HCT116 (cell line): ENCODE measurements at regions not wholly inside any gene's neighbourhood (a gene's known extent, or its start where the extent isn't known, plus 50 kb on each side); places are given as distances from the start of the nearest gene placed in this dataset.

Experiments
- ATAC-seq: fragments of 200-7000 bp; cut with Tn5 transposase; 2 replicates; pipeline ENCODE4 v1.9.1; 2020; ENCODE audit warnings: mild to moderate bottlenecking, moderate library complexity
- BruUV-seq: library from RNA; stranded (reverse); fragments of 400-500 nt; replicated peaks from 2 replicates; lab custom pipeline; 2021; lab: Mats Ljungman, UMichigan
- CTCF ChIA-PET: fragments of 300-600 bp; sonication (Branson Sonifier 250); formaldehyde crosslinking; loops from one replicate; lab custom pipeline; 2021; ENCODE audit warnings: antibody characterized with exemption; lab: Charles Lee
- POLR2A ChIA-PET: fragments of 300-600, 350-600 bp; sonication (Branson Sonifier 250); formaldehyde crosslinking; loops from one replicate; lab custom pipeline; 2021; ENCODE audit warnings: antibody characterized with exemption; lab: Charles Lee
- RAD21 ChIA-PET, 2 experiments: fragments of 300-600 bp; sonication (Branson Sonifier 250); formaldehyde crosslinking; loops; one replicate each; lab custom pipeline; 2023; ENCODE audit warnings: low total read pairs in 2 of 2; ENCODE audit not compliant: uncharacterized antibody in 2 of 2, unreplicated experiment in 2 of 2, low non-redundant PET in 1 of 2; lab: Charles Lee
- DNase-seq: peaks from one replicate; pipeline ENCODE4 v3.0.0-alpha.2; 2010; ENCODE audit warnings: low read depth, low spot score
- H2AFZ ChIP-seq: fragments of 200-600 bp; shearing (Covaris generic), sonication (generic); 2 replicates; pipeline ENCODE4 v1.6.1; 2017; ENCODE audit warnings: low read depth, mixed run types, mixed read lengths, antibody characterized with exemption, low read length; ENCODE audit not compliant: poor library complexity, severe bottlenecking
- H3K27ac ChIP-seq: 2 replicates; pipeline ENCODE4 v1.5.1; 2012; ENCODE audit warnings: low read depth, low read length
- H3K27me3 ChIP-seq: fragments of 200-600 bp; sonication (generic); 2 replicates; pipeline ENCODE4 v1.6.1; 2016; ENCODE audit warnings: mixed run types, low read length, mixed read lengths; ENCODE audit not compliant: insufficient read depth
- H3K36me3 ChIP-seq, 2 experiments: fragments of 200-500 bp in 1 of 2; fragments of 200-600 bp in 1 of 2; sonication (Bioruptor generic) in 1 of 2; sonication (generic) in 1 of 2; 2 replicates each; pipeline versions ENCODE4 v1.5.1 to v1.6.1; 2014 to 2016; ENCODE audit warnings: low read length in 2 of 2, inconsistent platforms in 1 of 2, mixed read lengths in 1 of 2, mixed run types in 1 of 2; ENCODE audit not compliant: insufficient read depth in 2 of 2, control insufficient read depth in 1 of 2
- H3K4me1 ChIP-seq, 2 experiments: fragments of 200-600 bp in 1 of 2; sonication (generic) in 1 of 2; 2 replicates each; pipeline versions ENCODE4 v1.5.1 to v1.6.1; 2012 to 2017; ENCODE audit warnings: low read length in 2 of 2, inconsistent platforms in 1 of 2, mild to moderate bottlenecking in 1 of 2, mixed read lengths in 1 of 2, mixed run types in 1 of 2, moderate library complexity in 1 of 2; ENCODE audit not compliant: insufficient read depth in 2 of 2, control insufficient read depth in 1 of 2
- H3K4me2 ChIP-seq: fragments of 200-600 bp; sonication (generic); 2 replicates; pipeline ENCODE4 v1.6.1; 2017; ENCODE audit warnings: mixed run types, low read length, mixed read lengths
- H3K4me3 ChIP-seq, 2 experiments: fragments of 200-600 bp in 1 of 2; sonication (generic) in 1 of 2; replicated peaks in 1 of 2; 2 replicates each; pipeline ENCODE4 v1.5.1; 2011 to 2016; ENCODE audit warnings: low read length in 2 of 2, control low read depth in 1 of 2, low read depth in 1 of 2, mild to moderate bottlenecking in 1 of 2, mixed read lengths in 1 of 2, mixed run types in 1 of 2
- H3K79me2 ChIP-seq: fragments of 200-600 bp; sonication (generic); 2 replicates; pipeline ENCODE4 v1.6.1; 2017; ENCODE audit warnings: mild to moderate bottlenecking, mixed run types, low read length, moderate library complexity, mixed read lengths; ENCODE audit not compliant: insufficient read depth
- H3K9ac ChIP-seq: fragments of 200-600 bp; sonication (generic); 2 replicates; pipeline ENCODE4 v1.6.1; 2016; ENCODE audit warnings: low read length, mixed read lengths
- H3K9me2 ChIP-seq: fragments of 200-600 bp; sonication (generic), shearing (Covaris generic); 2 replicates; pipeline ENCODE4 v1.6.1; 2017; ENCODE audit warnings: mixed run types, mild to moderate bottlenecking, moderate library complexity; ENCODE audit not compliant: insufficient read depth
- H3K9me3 ChIP-seq, 2 experiments: fragments of 200-500 bp in 1 of 2; fragments of 200-600 bp in 1 of 2; sonication (Bioruptor generic) in 1 of 2; sonication (generic) in 1 of 2; 2 replicates each; pipeline ENCODE4 v1.6.1; 2014 to 2017; ENCODE audit warnings: low read length in 2 of 2, mixed read lengths in 2 of 2, inconsistent platforms in 1 of 2, low read depth in 1 of 2, mild to moderate bottlenecking in 1 of 2, mixed run types in 1 of 2, moderate library complexity in 1 of 2; ENCODE audit not compliant: control insufficient read depth in 1 of 2, insufficient read depth in 1 of 2
- H4K20me1 ChIP-seq: fragments of 200-600 bp; sonication (generic), shearing (Covaris generic); 2 replicates; pipeline ENCODE4 v1.6.1; 2017; ENCODE audit warnings: mixed run types, mild to moderate bottlenecking, moderate library complexity; ENCODE audit not compliant: insufficient read depth
- ATF3 ChIP-seq: IDR thresholded peaks from 2 replicates; pipeline ENCODE4 v1.6.1; 2012
- EZH2 ChIP-seq: fragments of 200-600 bp; sonication (generic); IDR thresholded peaks from 2 replicates; pipeline ENCODE4 v1.6.1; 2017; ENCODE audit warnings: antibody characterized with exemption, mixed run types
- EZH2phosphoT487 ChIP-seq: fragments of 200-600 bp; IDR thresholded peaks from 2 replicates; pipeline ENCODE4 v1.6.1; 2018; ENCODE audit warnings: antibody characterized with exemption, borderline replicate concordance
- FOSL1 ChIP-seq: IDR thresholded peaks from 2 replicates; pipeline ENCODE4 v1.6.1; 2012; ENCODE audit warnings: low read depth
- POLR2A ChIP-seq: IDR thresholded peaks from 2 replicates; pipeline ENCODE4 v1.7.0; 2011; ENCODE audit warnings: borderline replicate concordance; ENCODE audit not compliant: insufficient read depth, insufficient read length; ENCODE audit errors: extremely low read depth
- POLR2AphosphoS5 ChIP-seq: IDR thresholded peaks from 2 replicates; pipeline ENCODE4 v1.6.1; 2011; ENCODE audit warnings: mild to moderate bottlenecking, low read depth, low read length, moderate library complexity
- REST ChIP-seq: IDR thresholded peaks from 2 replicates; pipeline ENCODE4 v1.6.1; 2012; ENCODE audit warnings: low read depth
- YY1 ChIP-seq: IDR thresholded peaks from 2 replicates; pipeline ENCODE4 v1.6.1; 2011; ENCODE audit warnings: low read length, low read depth, moderate library complexity, mild to moderate bottlenecking; ENCODE audit not compliant: insufficient replicate concordance; ENCODE audit errors: extremely low read depth
- ZNF274 ChIP-seq: fragments of 200-500 bp; sonication (Bioruptor generic); IDR thresholded peaks from 2 replicates; pipeline ENCODE4 v1.6.1; 2014; ENCODE audit warnings: mild to moderate bottlenecking, low read depth, low read length, inconsistent platforms
- intact Hi-C: fragments of 100-400 bp; cut with micrococcal nuclease; formaldehyde crosslinking; loops from 2 replicates; pipeline ENCODE4 v1.10.0; 2022

GRCh38 chr15:95946926-95947325, 383.6 kb upstream of the NR2F2 start:
- Histone ChIP-seq H3K4me3 (no peak overlapping the region), H3K9me2 (no peaks in the 10 kb centered on the region), H3K79me2 (no peaks in the 10 kb centered on the region), H3K9ac (no peak overlapping the region), H3K36me3 (no peaks in the 10 kb centered on the region), H3K4me1 (no peaks in the 10 kb centered on the region), H3K27ac (no peak overlapping the region), H4K20me1 (no peaks in the 10 kb centered on the region), H2AFZ (no peak overlapping the region), H3K27me3 (no peaks in the 10 kb centered on the region), H3K9me3 (no peaks in the 10 kb centered on the region), H3K4me2 (no peak overlapping the region)
- ChIA-PET CTCF (no interaction called here), POLR2A (no interaction called here), RAD21 (no interaction called here)
- no peak for ATAC-seq
- intact Hi-C loops = no loop called here
- no TSS peak for BruUV-seq
- no peak for DNase-seq
- TF ChIP-seq FOSL1 (no peak), YY1 (no peak), ATF3 (no peak), EZH2phosphoT487 (no peak), POLR2AphosphoS5 (no peak), POLR2A (no peak), ZNF274 (no peak), EZH2 (no peak), REST (no peak)
